C4-2B (cell line): ENCODE measurements at regions not wholly inside any gene's neighbourhood (a gene's known extent, or its start where the extent isn't known, plus 50 kb on each side); places are given as distances from the start of the nearest gene placed in this dataset.
A peak's percentile ranks its signal among the peaks of the same experiment; 100 is the strongest.

Experiments
- H3K27ac ChIP-seq: fragments of 450-650 bp; 2 replicates; pipeline ENCODE4 v1.5.1; 2017
- CTCF ChIP-seq: fragments of 450-650 bp; conservative IDR thresholded peaks from 2 replicates; pipeline ENCODE4 v1.5.1; 2017; ENCODE audit warnings: mild to moderate bottlenecking
- ZFX ChIP-seq: fragments of 450-650 bp; IDR thresholded peaks from 2 replicates; pipeline ENCODE4 v1.6.1; 2017

- peak; percentile 39 for TF ChIP-seq CTCF
- TF ChIP-seq ZFX: no peak
Measured at GRCh38 chr5:165616490-165617405, 2111.3 kb downstream of the MAT2B start.

GRCh38 chr5:165617491-165617890 lies 2112.1 kb downstream of the MAT2B start:
- no peak overlapping the region for H3K27ac ChIP-seq
- no peak for TF ChIP-seq ZFX
- no peak for TF ChIP-seq CTCF

More at GRCh38 chr5:165616490-165617405, 2111.3 kb downstream of the MAT2B start:
- no peak overlapping the region for H3K27ac ChIP-seq

GRCh38 chr5:165620394-165620793 lies 2115.0 kb downstream of the MAT2B start:
- no peak for TF ChIP-seq ZFX
- TF ChIP-seq CTCF: no peak
- H3K27ac ChIP-seq: no peak overlapping the region

GRCh38 chr5:165622864-165623536 lies 2117.6 kb downstream of the MAT2B start:
- H3K27ac ChIP-seq: no peak overlapping the region
- TF ChIP-seq CTCF: no peak
- no peak for TF ChIP-seq ZFX

GRCh38 chr5:165624166-165624946 lies 2118.9 kb downstream of the MAT2B start:
- TF ChIP-seq CTCF: no peak
- TF ChIP-seq ZFX: no peak
- H3K27ac ChIP-seq: no peak overlapping the region

GRCh38 chr5:165626161-165626560 lies 2120.7 kb downstream of the MAT2B start:
- no peak overlapping the region for H3K27ac ChIP-seq
- no peak for TF ChIP-seq CTCF
- no peak for TF ChIP-seq ZFX
